K562 (cell line): ENCODE measurements at regions not wholly inside any gene's neighbourhood (a gene's known extent, or its start where the extent isn't known, plus 50 kb on each side); places are given as distances from the start of the nearest gene placed in this dataset.

Source experiments
- CBX8 ChIP-seq: fragments of 200-600 bp; sonication (generic); IDR thresholded peaks from 2 replicates; pipeline ENCODE4 v1.6.1; 2012; ENCODE audit warnings: borderline replicate concordance, mixed run types, low read depth, mild to moderate bottlenecking, moderate library complexity, mixed read lengths, low read length, control low read depth, inconsistent platforms; ENCODE audit not compliant: poor library complexity, severe bottlenecking; ENCODE audit errors: extremely low read depth
- CEBPZ ChIP-seq: fragments of 150-350 bp; IDR thresholded peaks from 2 replicates; pipeline ENCODE4 v1.6.1; 2014; ENCODE audit warnings: low read depth, mild to moderate bottlenecking, low read length, borderline replicate concordance
- CXXC5 ChIP-seq: fragments of 250-450 bp; sonication (Bioruptor Pico); IDR thresholded peaks from 2 replicates; pipeline ENCODE4 v1.8.0; 2022; ENCODE audit warnings: inconsistent platforms, mild to moderate bottlenecking, moderate library complexity
- DACH1 ChIP-seq: fragments of 450-650 bp; IDR thresholded peaks from 2 replicates; pipeline ENCODE4 v1.6.1; 2018; ENCODE audit not compliant: partially characterized antibody
- E4F1 ChIP-seq: fragments of 250-450 bp; sonication (Bioruptor Pico); IDR thresholded peaks from 2 replicates; pipeline ENCODE4 v1.5.0; 2021; ENCODE audit warnings: mild to moderate bottlenecking, borderline replicate concordance
- ESRRB ChIP-seq: fragments of 250-450 bp; sonication (Bioruptor Pico); IDR thresholded peaks from 2 replicates; pipeline ENCODE4 v1.5.0; 2020; ENCODE audit warnings: mild to moderate bottlenecking, moderate library complexity, borderline replicate concordance
- KAT7 ChIP-seq: sonication (generic); formaldehyde crosslinking; IDR thresholded peaks from 2 replicates; pipeline ENCODE4 v1.8.0; 2022; ENCODE audit warnings: missing genetic modification reagents, mild to moderate bottlenecking, borderline replicate concordance
- MECOM ChIP-seq: fragments of 250-450 bp; sonication (Bioruptor Pico); IDR thresholded peaks from 2 replicates; pipeline ENCODE4 v1.8.0; 2022; ENCODE audit warnings: inconsistent platforms
- MEF2D ChIP-seq: conservative IDR thresholded peaks from 2 replicates; pipeline ENCODE4 v1.6.1; 2016; ENCODE audit warnings: low read depth, missing genetic modification characterization, missing compliant biosample characterization
- NFXL1 ChIP-seq: fragments of 450-650 bp; formaldehyde crosslinking; IDR thresholded peaks from 2 replicates; pipeline ENCODE4 v1.4.0; 2021; ENCODE audit warnings: mild to moderate bottlenecking
- STAT5A ChIP-seq: IDR thresholded peaks from 2 replicates; pipeline ENCODE4 v1.6.1; 2012; ENCODE audit warnings: low read length, inconsistent platforms, borderline replicate concordance
- TRIM25 ChIP-seq: fragments of 450-650 bp; IDR thresholded peaks from 2 replicates; pipeline ENCODE4 v1.7.0; 2016; ENCODE audit warnings: borderline replicate concordance
- ZBTB34 ChIP-seq: fragments of 250-450 bp; sonication (Bioruptor Pico); IDR thresholded peaks from 2 replicates; pipeline ENCODE4 v1.8.0; 2021; ENCODE audit warnings: mild to moderate bottlenecking, moderate library complexity
- ZBTB5 ChIP-seq: fragments of 450-650 bp; IDR thresholded peaks from 2 replicates; pipeline ENCODE4 v1.6.1; 2017; ENCODE audit warnings: antibody characterized with exemption
- ZNF79 ChIP-seq: fragments of 250-450 bp; sonication (Bioruptor Pico); IDR thresholded peaks from 2 replicates; pipeline ENCODE4 v1.4.0; 2020; ENCODE audit warnings: low read depth, mild to moderate bottlenecking, moderate library complexity

- TF ChIP-seq MEF2D (peak; percentile 98), KAT7 (CRISPR knock-in tag) (0 out of 2 replicates have a peak, but pooled peaks have one; percentile 12), ZNF79 (peak; percentile 97), ZBTB5 (no peak), ZBTB34 (CRISPR knock-in tag) (peak; percentile 78; the same call in 1 of the 2 replicates), STAT5A (no peak), MECOM (CRISPR knock-in tag) (peak; percentile 98), TRIM25 (no peak), CXXC5 (peak; percentile 98), NFXL1 (CRISPR knock-in tag) (peak; percentile 93), CEBPZ (no peak), E4F1 (CRISPR knock-in tag) (peak; percentile 83), ESRRB (CRISPR knock-in tag) (peak; percentile 79), CBX8 (no peak), DACH1 (no peak)
Observed at GRCh38 chr6:15904651-15905376, 224.1 kb upstream of the MYLIP start (continued).
